Progenitor cell of endocrine pancreas (in vitro differentiated cells): ENCODE measurements at regions not wholly inside any gene's neighbourhood (a gene's known extent, or its start where the extent isn't known, plus 50 kb on each side); places are given as distances from the start of the nearest gene placed in this dataset.

Experiments used
- DNase-seq: peaks from one replicate; pipeline ENCODE4 v3.0.0; 2021; ENCODE audit warnings: low spot score; ENCODE audit not compliant: unreplicated experiment
- H3K27ac Mint-ChIP-seq: 2 replicates; pipeline ENCODE4 v1.8.0; 2021; ENCODE audit warnings: mild to moderate bottlenecking, moderate library complexity, mixed read lengths
- H3K27me3 Mint-ChIP-seq: 2 replicates; pipeline ENCODE4 v1.8.0; 2021; ENCODE audit warnings: mixed read lengths
- H3K36me3 Mint-ChIP-seq: 2 replicates; pipeline ENCODE4 v1.8.0; 2022; ENCODE audit warnings: mixed read lengths; ENCODE audit not compliant: insufficient read depth
- H3K4me1 Mint-ChIP-seq: 2 replicates; pipeline ENCODE4 v1.8.0; 2021; ENCODE audit warnings: low read depth, mixed read lengths
- H3K4me3 Mint-ChIP-seq: 2 replicates; pipeline ENCODE4 v1.8.0; 2021; ENCODE audit warnings: low read depth, mild to moderate bottlenecking, moderate library complexity, mixed read lengths
- H3K9me3 Mint-ChIP-seq: 2 replicates; pipeline ENCODE4 v1.8.0; 2021; ENCODE audit warnings: low read depth, mixed read lengths
- TF ChIP-seq, protein P1 (sequence below): fragments of 200-600 bp; sonication (generic); IDR thresholded peaks from one replicate; pipeline ENCODE4 v1.5.0; 2021; ENCODE audit warnings: antibody characterized with exemption, mild to moderate bottlenecking; ENCODE audit not compliant: unreplicated experiment

- H3K4me1 Mint-ChIP-seq, result peaks cover 16% of the 10 kb centered on the region
- H3K27ac Mint-ChIP-seq, result no peak overlapping the region
- no peak for DNase-seq
- no peak overlapping the region for H3K4me3 Mint-ChIP-seq
- no peaks in the 10 kb centered on the region for H3K27me3 Mint-ChIP-seq
- H3K36me3 Mint-ChIP-seq, result no peaks in the 10 kb centered on the region
- TF ChIP-seq, protein P1, sequence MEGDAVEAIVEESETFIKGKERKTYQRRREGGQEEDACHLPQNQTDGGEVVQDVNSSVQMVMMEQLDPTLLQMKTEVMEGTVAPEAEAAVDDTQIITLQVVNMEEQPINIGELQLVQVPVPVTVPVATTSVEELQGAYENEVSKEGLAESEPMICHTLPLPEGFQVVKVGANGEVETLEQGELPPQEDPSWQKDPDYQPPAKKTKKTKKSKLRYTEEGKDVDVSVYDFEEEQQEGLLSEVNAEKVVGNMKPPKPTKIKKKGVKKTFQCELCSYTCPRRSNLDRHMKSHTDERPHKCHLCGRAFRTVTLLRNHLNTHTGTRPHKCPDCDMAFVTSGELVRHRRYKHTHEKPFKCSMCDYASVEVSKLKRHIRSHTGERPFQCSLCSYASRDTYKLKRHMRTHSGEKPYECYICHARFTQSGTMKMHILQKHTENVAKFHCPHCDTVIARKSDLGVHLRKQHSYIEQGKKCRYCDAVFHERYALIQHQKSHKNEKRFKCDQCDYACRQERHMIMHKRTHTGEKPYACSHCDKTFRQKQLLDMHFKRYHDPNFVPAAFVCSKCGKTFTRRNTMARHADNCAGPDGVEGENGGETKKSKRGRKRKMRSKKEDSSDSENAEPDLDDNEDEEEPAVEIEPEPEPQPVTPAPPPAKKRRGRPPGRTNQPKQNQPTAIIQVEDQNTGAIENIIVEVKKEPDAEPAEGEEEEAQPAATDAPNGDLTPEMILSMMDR, result no peak
- peaks cover 2% of the 10 kb centered on the region for H3K9me3 Mint-ChIP-seq
Measured at GRCh38 chr6:19713411-19713810, 123.8 kb upstream of the ID4 start.

DNA sequence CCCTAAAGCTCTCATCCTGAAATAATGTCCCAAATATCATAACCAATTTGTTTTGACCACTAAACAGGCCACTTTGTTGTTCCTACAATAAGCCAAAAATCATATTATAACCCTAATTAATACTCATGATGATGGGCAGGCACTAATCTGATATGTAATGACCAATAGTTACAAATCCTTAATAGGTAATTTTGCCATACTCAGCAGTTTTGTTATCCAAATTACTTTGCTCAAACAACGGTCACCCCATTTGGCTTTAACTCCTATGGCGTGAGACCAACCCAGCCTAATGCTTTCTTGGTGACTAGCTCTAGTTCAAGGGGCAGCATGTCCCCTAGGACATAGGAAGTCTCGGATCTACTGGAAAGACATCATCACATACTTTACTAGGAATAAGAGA is 123.2 kb upstream of the ID4 start:
- Mint-ChIP-seq H3K4me3 (no peak overlapping the region), H3K27me3 (no peaks in the 10 kb centered on the region), H3K4me1 (peaks cover 16% of the 10 kb centered on the region), H3K27ac (no peak overlapping the region), H3K9me3 (peaks cover 2% of the 10 kb centered on the region), H3K36me3 (no peaks in the 10 kb centered on the region)
- no peak for DNase-seq
- TF ChIP-seq, protein P1, result no peak

DNA sequence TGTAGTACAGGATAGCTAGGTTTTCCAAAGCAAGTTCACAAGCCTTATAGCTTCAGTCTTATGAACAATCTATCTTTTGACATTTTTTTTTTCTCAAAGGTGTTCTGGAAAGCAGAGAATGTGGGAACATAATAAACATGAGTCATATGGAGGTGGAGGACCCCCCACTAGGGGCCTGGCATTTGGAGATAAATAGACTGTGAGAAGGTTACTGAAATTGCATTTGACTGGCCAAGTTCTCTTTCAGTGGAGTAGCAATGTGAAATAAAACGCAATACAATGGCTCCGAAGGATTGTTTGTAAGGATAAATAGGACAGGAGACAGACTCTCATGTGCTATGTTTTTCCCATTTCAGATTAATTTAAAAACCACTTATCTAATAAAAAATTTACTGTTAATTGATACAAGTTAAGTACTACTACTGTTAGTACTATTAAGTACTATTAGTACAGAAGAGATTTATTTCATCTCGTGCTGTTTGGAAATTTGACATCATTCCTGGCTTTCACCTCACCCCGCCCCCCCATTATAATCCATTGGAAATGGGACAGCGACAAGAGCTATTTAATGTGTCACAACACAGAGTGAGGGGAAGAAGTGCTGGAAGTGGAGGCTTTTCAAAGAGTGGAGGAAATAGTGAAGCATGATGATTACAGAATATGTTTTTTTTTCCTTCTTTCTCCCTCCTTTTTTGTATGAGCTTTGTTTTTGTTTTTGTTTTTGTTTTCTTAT is 122.6 kb upstream of the ID4 start:
- Mint-ChIP-seq H3K27ac (peak overlapping the region; percentile 52), H3K4me3 (no peak overlapping the region), H3K4me1 (peaks cover 19% of the 10 kb centered on the region), H3K27me3 (peaks cover 3% of the 10 kb centered on the region), H3K36me3 (no peaks in the 10 kb centered on the region), H3K9me3 (peaks cover 2% of the 10 kb centered on the region)
- no peak for DNase-seq
- TF ChIP-seq, protein P1, result no peak

DNA sequence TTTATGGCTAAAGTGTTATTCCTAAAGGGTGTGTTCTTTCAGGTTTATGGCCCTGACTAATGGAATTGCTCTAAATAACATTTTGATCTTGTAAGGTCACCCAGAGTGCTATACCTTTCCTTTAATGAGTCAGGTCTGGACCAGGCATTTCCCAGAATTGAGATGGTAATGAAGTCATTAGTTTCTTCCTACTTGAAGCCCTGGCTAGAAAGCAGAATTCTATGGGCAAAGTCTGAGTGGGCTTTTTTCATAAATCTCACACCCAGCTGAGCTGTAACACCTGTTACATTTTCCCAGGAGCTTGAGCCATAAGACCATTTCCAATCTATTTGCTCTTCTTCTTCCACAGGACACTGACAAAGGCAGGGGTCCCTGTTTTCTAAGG is 122.0 kb upstream of the ID4 start:
- Mint-ChIP-seq H3K27ac (no peak overlapping the region), H3K4me1 (peaks cover 25% of the 10 kb centered on the region), H3K36me3 (no peaks in the 10 kb centered on the region), H3K9me3 (peaks cover 2% of the 10 kb centered on the region), H3K4me3 (no peak overlapping the region), H3K27me3 (peaks cover 5% of the 10 kb centered on the region)
- DNase-seq, result no peak
- TF ChIP-seq, protein P1, result no peak

DNA sequence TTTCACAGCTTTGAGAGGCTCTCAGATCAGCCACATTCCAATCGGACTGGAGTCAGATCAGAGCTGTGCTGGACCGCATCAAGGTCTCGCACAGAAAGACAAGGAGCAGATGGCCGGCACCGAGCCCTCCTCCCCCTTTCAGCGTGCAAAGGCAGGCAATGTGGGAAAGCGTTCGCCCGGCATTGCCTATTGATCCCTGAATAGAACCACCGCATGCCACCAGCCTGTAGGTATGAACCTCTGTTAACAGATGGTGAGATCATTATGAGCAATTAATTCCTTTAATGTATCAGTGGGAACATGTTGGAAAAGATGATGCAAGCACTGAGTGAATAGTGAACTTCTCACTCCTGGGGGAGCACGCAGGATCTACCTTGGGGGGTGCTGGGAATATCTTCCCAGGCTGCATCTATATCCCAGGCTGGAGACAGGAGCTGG is 117.5 kb upstream of the ID4 start:
- peak overlapping the region; percentile 59 for H3K27ac Mint-ChIP-seq
- peaks cover 8% of the 10 kb centered on the region for H3K27me3 Mint-ChIP-seq
- no peaks in the 10 kb centered on the region for H3K36me3 Mint-ChIP-seq
- H3K9me3 Mint-ChIP-seq, result peaks cover 2% of the 10 kb centered on the region
- DNase-seq, result no peak
- peaks cover 16% of the 10 kb centered on the region for H3K4me1 Mint-ChIP-seq
- TF ChIP-seq, protein P1, result no peak
- no peak overlapping the region for H3K4me3 Mint-ChIP-seq
